ENCODE measurements at regions not wholly inside any gene's neighbourhood (a gene's known extent, or its start where the extent isn't known, plus 50 kb on each side); places are given as distances from the start of the nearest gene placed in this dataset.

GRCh38 chr2:38466876-38467767 is 90.0 kb upstream of the ATL2 start:
- peaks cover 9% of the 10 kb centered on the region for H3K4me1 ChIP-seq (ENCODE audit: low read length)

GRCh38 chr2:38466409-38466808 is 89.3 kb upstream of the ATL2 start:
- no peak for DNase-seq
- Histone ChIP-seq H3K9me2 (replicated peaks; ENCODE audit: insufficient read depth, low read length) (no peaks in the 10 kb centered on the region), H4K20me1 (ENCODE audit: insufficient read depth, low read depth, low read length) (no peaks in the 10 kb centered on the region), H3K4me2 (ENCODE audit: low read depth, low read length, poor library complexity, severe bottlenecking) (no peak overlapping the region), H3K27me3 (ENCODE audit: low read length) (no peaks in the 10 kb centered on the region), H3K4me1 (ENCODE audit: low read length) (peaks cover 9% of the 10 kb centered on the region), H3K79me2 (ENCODE audit: low read length) (no peaks in the 10 kb centered on the region), H3K4me3 (ENCODE audit: low read length) (no peak overlapping the region), H3K9me3 (ENCODE audit: low read length) (no peaks in the 10 kb centered on the region), H3K27ac (ENCODE audit: low read length) (no peak overlapping the region), H2AFZ (ENCODE audit: low read length) (no peak overlapping the region), H3K36me3 (ENCODE audit: insufficient read depth, low read length) (no peaks in the 10 kb centered on the region), H3K9ac (ENCODE audit: low read length) (no peak overlapping the region)

More at GRCh38 chr2:38466876-38467767, 90.0 kb upstream of the ATL2 start:
- Histone ChIP-seq H4K20me1 (ENCODE audit: insufficient read depth, low read depth, low read length) (no peaks in the 10 kb centered on the region), H3K36me3 (ENCODE audit: insufficient read depth, low read length) (no peaks in the 10 kb centered on the region), H3K79me2 (ENCODE audit: low read length) (no peaks in the 10 kb centered on the region), H3K4me2 (ENCODE audit: low read depth, low read length, poor library complexity, severe bottlenecking) (no peak overlapping the region), H3K4me3 (ENCODE audit: low read length) (no peak overlapping the region), H3K27me3 (ENCODE audit: low read length) (no peaks in the 10 kb centered on the region), H3K9ac (ENCODE audit: low read length) (no peak overlapping the region), H3K27ac (ENCODE audit: low read length) (no peak overlapping the region), H3K9me2 (replicated peaks; ENCODE audit: insufficient read depth, low read length) (no peaks in the 10 kb centered on the region), H2AFZ (ENCODE audit: low read length) (no peak overlapping the region), H3K9me3 (ENCODE audit: low read length) (no peaks in the 10 kb centered on the region)
- no peak for DNase-seq

- Histone ChIP-seq H2AFZ (ENCODE audit: low read length) (peak overlapping the region; percentile 72; the same call in 1 of the 2 replicates), H3K27me3 (ENCODE audit: low read length) (no peaks in the 10 kb centered on the region), H3K27ac (ENCODE audit: low read length) (no peak overlapping the region), H3K36me3 (ENCODE audit: insufficient read depth, low read length) (no peaks in the 10 kb centered on the region), H3K4me2 (ENCODE audit: low read depth, low read length, poor library complexity, severe bottlenecking) (no peak overlapping the region), H3K9ac (ENCODE audit: low read length) (peak overlapping the region; percentile 37; the same call in 1 of the 2 replicates), H3K79me2 (ENCODE audit: low read length) (no peaks in the 10 kb centered on the region), H3K4me1 (ENCODE audit: low read length) (peaks cover 9% of the 10 kb centered on the region), H3K9me2 (replicated peaks; ENCODE audit: insufficient read depth, low read length) (no peaks in the 10 kb centered on the region), H3K4me3 (ENCODE audit: low read length) (no peak overlapping the region), H3K9me3 (ENCODE audit: low read length) (no peaks in the 10 kb centered on the region), H4K20me1 (ENCODE audit: insufficient read depth, low read depth, low read length) (no peaks in the 10 kb centered on the region)
- peak; percentile 86 for DNase-seq
These were observed 88.7 kb upstream of the ATL2 start for GRCh38 chr2:38465789-38466127.

GRCh38 chr2:38464971-38465788 is 88.1 kb upstream of the ATL2 start:
- no peak overlapping the region for H3K4me2 ChIP-seq (ENCODE audit: low read depth, low read length, poor library complexity, severe bottlenecking)

GRCh38 chr2:38463752-38464151 is 86.7 kb upstream of the ATL2 start:
- Histone ChIP-seq H3K9ac (ENCODE audit: low read length) (no peak overlapping the region), H3K36me3 (ENCODE audit: insufficient read depth, low read length) (no peaks in the 10 kb centered on the region), H3K27ac (ENCODE audit: low read length) (no peak overlapping the region), H2AFZ (ENCODE audit: low read length) (no peak overlapping the region), H3K4me3 (ENCODE audit: low read length) (no peak overlapping the region), H3K4me2 (ENCODE audit: low read depth, low read length, poor library complexity, severe bottlenecking) (no peak overlapping the region), H3K4me1 (ENCODE audit: low read length) (peaks cover 9% of the 10 kb centered on the region), H3K9me2 (replicated peaks; ENCODE audit: insufficient read depth, low read length) (no peaks in the 10 kb centered on the region), H3K27me3 (ENCODE audit: low read length) (no peaks in the 10 kb centered on the region), H4K20me1 (ENCODE audit: insufficient read depth, low read depth, low read length) (no peaks in the 10 kb centered on the region), H3K9me3 (ENCODE audit: low read length) (no peaks in the 10 kb centered on the region), H3K79me2 (ENCODE audit: low read length) (no peaks in the 10 kb centered on the region)
- DNase-seq, result no peak

More at GRCh38 chr2:38464971-38465788, 88.1 kb upstream of the ATL2 start:
- Histone ChIP-seq H3K9me2 (replicated peaks; ENCODE audit: insufficient read depth, low read length) (no peaks in the 10 kb centered on the region), H2AFZ (ENCODE audit: low read length) (peak overlapping the region; percentile 72; the same call in 1 of the 2 replicates), H3K36me3 (ENCODE audit: insufficient read depth, low read length) (no peaks in the 10 kb centered on the region), H3K4me1 (ENCODE audit: low read length) (peaks cover 9% of the 10 kb centered on the region), H3K27ac (ENCODE audit: low read length) (no peak overlapping the region), H3K9ac (ENCODE audit: low read length) (peak overlapping the region; percentile 37; the same call in 1 of the 2 replicates), H3K27me3 (ENCODE audit: low read length) (no peaks in the 10 kb centered on the region), H3K4me3 (ENCODE audit: low read length) (no peak overlapping the region), H3K79me2 (ENCODE audit: low read length) (no peaks in the 10 kb centered on the region), H4K20me1 (ENCODE audit: insufficient read depth, low read depth, low read length) (no peaks in the 10 kb centered on the region), H3K9me3 (ENCODE audit: low read length) (no peaks in the 10 kb centered on the region)
- no peak for DNase-seq

DNA sequence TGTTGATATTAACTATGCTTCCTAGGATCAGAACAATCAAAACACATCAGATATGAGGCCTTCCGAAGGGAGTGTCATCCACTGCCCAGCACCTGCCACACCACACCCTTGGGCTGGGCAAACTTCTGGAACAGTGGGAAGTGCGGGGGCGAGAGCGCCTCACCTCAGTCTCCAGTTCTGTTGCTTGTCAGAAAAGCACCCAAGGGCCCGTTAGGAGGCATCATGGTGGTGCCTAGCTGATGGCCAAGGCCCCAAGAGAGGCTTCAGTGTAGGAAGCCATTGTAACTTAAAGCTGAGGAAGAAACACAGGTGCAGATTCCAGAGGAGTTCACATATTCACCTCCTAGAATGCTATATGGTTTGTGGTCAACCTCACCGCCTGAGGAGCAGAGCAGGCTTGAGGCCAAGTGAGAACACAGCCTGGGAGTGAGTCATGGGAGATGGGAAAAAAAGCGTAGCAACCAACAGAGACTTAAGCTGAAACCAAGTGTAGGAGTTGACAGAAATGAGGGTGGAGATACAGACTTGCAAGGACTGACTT is 85.1 kb upstream of the ATL2 start:
- Histone ChIP-seq H3K9ac (ENCODE audit: low read length) (no peak overlapping the region), H4K20me1 (ENCODE audit: insufficient read depth, low read depth, low read length) (no peaks in the 10 kb centered on the region), H3K4me2 (ENCODE audit: low read depth, low read length, poor library complexity, severe bottlenecking) (no peak overlapping the region), H3K4me1 (ENCODE audit: low read length) (peaks cover 9% of the 10 kb centered on the region), H2AFZ (ENCODE audit: low read length) (no peak overlapping the region), H3K36me3 (ENCODE audit: insufficient read depth, low read length) (no peaks in the 10 kb centered on the region), H3K9me3 (ENCODE audit: low read length) (no peaks in the 10 kb centered on the region), H3K4me3 (ENCODE audit: low read length) (no peak overlapping the region), H3K9me2 (replicated peaks; ENCODE audit: insufficient read depth, low read length) (no peaks in the 10 kb centered on the region), H3K27ac (ENCODE audit: low read length) (no peak overlapping the region), H3K27me3 (ENCODE audit: low read length) (no peaks in the 10 kb centered on the region), H3K79me2 (ENCODE audit: low read length) (no peaks in the 10 kb centered on the region)
- no peak for DNase-seq

DNA sequence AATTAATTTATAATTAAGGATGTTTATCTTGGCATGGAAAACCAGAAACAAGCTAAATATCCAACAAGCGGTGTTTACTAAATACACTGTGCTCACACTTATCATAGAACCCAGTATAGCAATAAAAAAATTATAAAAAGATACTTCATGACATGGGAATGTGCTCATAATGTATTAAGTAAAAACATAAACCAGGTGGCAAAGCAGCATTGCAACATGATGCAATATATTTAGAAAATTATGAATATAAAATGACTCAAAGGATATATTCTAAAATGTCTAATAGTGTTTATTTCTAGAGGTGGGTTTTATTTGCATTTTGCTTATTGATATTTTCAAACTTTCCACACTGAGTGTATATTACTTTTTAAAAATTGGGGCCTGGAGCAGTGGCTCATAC is 84.4 kb upstream of the ATL2 start:
- no peaks in the 10 kb centered on the region for H3K9me2 ChIP-seq (replicated peaks; ENCODE audit: insufficient read depth, low read length)
- H4K20me1 ChIP-seq (ENCODE audit: insufficient read depth, low read depth, low read length), result no peaks in the 10 kb centered on the region
- H3K79me2 ChIP-seq (ENCODE audit: low read length), result no peaks in the 10 kb centered on the region
- H3K4me2 ChIP-seq (ENCODE audit: low read depth, low read length, poor library complexity, severe bottlenecking), result no peak overlapping the region
- no peaks in the 10 kb centered on the region for H3K27me3 ChIP-seq (ENCODE audit: low read length)
- no peak overlapping the region for H3K27ac ChIP-seq (ENCODE audit: low read length)
- no peak for DNase-seq
- no peak overlapping the region for H3K9ac ChIP-seq (ENCODE audit: low read length)
- H3K4me1 ChIP-seq (ENCODE audit: low read length), result peaks cover 9% of the 10 kb centered on the region
- no peaks in the 10 kb centered on the region for H3K9me3 ChIP-seq (ENCODE audit: low read length)
- no peaks in the 10 kb centered on the region for H3K36me3 ChIP-seq (ENCODE audit: insufficient read depth, low read length)
- H3K4me3 ChIP-seq (ENCODE audit: low read length), result no peak overlapping the region
- H2AFZ ChIP-seq (ENCODE audit: low read length), result no peak overlapping the region

- no peaks in the 10 kb centered on the region for H3K9me2 ChIP-seq (replicated peaks; ENCODE audit: insufficient read depth, low read length)
- peaks cover 4% of the 10 kb centered on the region for H3K4me1 ChIP-seq (ENCODE audit: low read length)
- DNase-seq, result no peak
- H3K36me3 ChIP-seq (ENCODE audit: insufficient read depth, low read length), result no peaks in the 10 kb centered on the region
- H3K4me3 ChIP-seq (ENCODE audit: low read length), result no peak overlapping the region
- H2AFZ ChIP-seq (ENCODE audit: low read length), result no peak overlapping the region
- H3K9me3 ChIP-seq (ENCODE audit: low read length), result no peaks in the 10 kb centered on the region
- no peak overlapping the region for H3K9ac ChIP-seq (ENCODE audit: low read length)
- no peaks in the 10 kb centered on the region for H4K20me1 ChIP-seq (ENCODE audit: insufficient read depth, low read depth, low read length)
- no peaks in the 10 kb centered on the region for H3K79me2 ChIP-seq (ENCODE audit: low read length)
- no peak overlapping the region for H3K27ac ChIP-seq (ENCODE audit: low read length)
- H3K4me2 ChIP-seq (ENCODE audit: low read depth, low read length, poor library complexity, severe bottlenecking), result no peak overlapping the region
- H3K27me3 ChIP-seq (ENCODE audit: low read length), result no peaks in the 10 kb centered on the region
These were observed 83.2 kb upstream of the ATL2 start for GRCh38 chr2:38460313-38460712.

Data from Karpas-422 (cell line).